Calu3 (cell line): ENCODE measurements at regions not wholly inside any gene's neighbourhood (a gene's known extent, or its start where the extent isn't known, plus 50 kb on each side); places are given as distances from the start of the nearest gene placed in this dataset.

ENCODE experiments used
- BruUV-seq: library from RNA; stranded (reverse); fragments of 400-500 nt; replicated peaks from 2 replicates; lab custom pipeline; 2021; lab: Mats Ljungman, UMichigan
- CTCF ChIA-PET: fragments of 300-600 bp; sonication (Branson Sonifier 250); formaldehyde crosslinking; loops from one replicate; lab custom pipeline; 2022; ENCODE audit warnings: antibody characterized with exemption; lab: Charles Lee
- DNase-seq: peaks from one replicate; pipeline ENCODE4 v3.0.0; 2022
- H3K27ac Mint-ChIP-seq: one replicate; pipeline ENCODE4 v1.8.0; 2022; ENCODE audit warnings: mixed read lengths; ENCODE audit not compliant: unreplicated experiment
- H3K27me3 Mint-ChIP-seq: one replicate; pipeline ENCODE4 v1.8.0; 2022; ENCODE audit warnings: mixed read lengths; ENCODE audit not compliant: unreplicated experiment
- H3K36me3 Mint-ChIP-seq: one replicate; pipeline ENCODE4 v1.8.0; 2022; ENCODE audit warnings: mild to moderate bottlenecking, moderate library complexity, mixed read lengths; ENCODE audit not compliant: insufficient read depth, unreplicated experiment
- H3K4me1 Mint-ChIP-seq: one replicate; pipeline ENCODE4 v1.8.0; 2022; ENCODE audit warnings: mild to moderate bottlenecking, low read depth, mixed read lengths; ENCODE audit not compliant: unreplicated experiment
- H3K4me3 Mint-ChIP-seq: one replicate; pipeline ENCODE4 v1.8.0; 2022; ENCODE audit warnings: mild to moderate bottlenecking, low read depth, moderate library complexity, mixed read lengths; ENCODE audit not compliant: unreplicated experiment
- H3K9me3 Mint-ChIP-seq: one replicate; pipeline ENCODE4 v1.8.0; 2022; ENCODE audit warnings: low read depth, mixed read lengths; ENCODE audit not compliant: unreplicated experiment
- CTCF ChIP-seq: fragments of 200-600 bp; IDR thresholded peaks from one replicate; pipeline ENCODE4 v1.8.0; 2022; ENCODE audit warnings: antibody characterized with exemption; ENCODE audit not compliant: unreplicated experiment
- intact Hi-C: fragments of 100-400 bp; cut with micrococcal nuclease; formaldehyde crosslinking; loops from one replicate; pipeline ENCODE4 v1.10.0; 2022; ENCODE audit not compliant: unreplicated experiment

- DNase-seq: no peak
- Mint-ChIP-seq H3K27me3 (no peaks in the 10 kb centered on the region), H3K9me3 (no peaks in the 10 kb centered on the region), H3K4me1 (peaks cover 35% of the 10 kb centered on the region), H3K27ac (no peak overlapping the region), H3K36me3 (peaks cover 5% of the 10 kb centered on the region), H3K4me3 (no peak overlapping the region)
- CTCF ChIA-PET: interaction anchor here (0.6 kb wide), 1 partner anchor 88 kb away, joined by 3 read pairs; no protein-coding TSS in a partner anchor
- intact Hi-C loops: no loop called here
- no peak for TF ChIP-seq CTCF
- no TSS peak for BruUV-seq
These were observed 391.5 kb downstream of the FGF10 start for GRCh38 chr5:43997647-43998272.

- intact Hi-C loops: no loop called here
- Mint-ChIP-seq H3K27ac (no peak overlapping the region), H3K4me1 (peaks cover 20% of the 10 kb centered on the region), H3K9me3 (no peaks in the 10 kb centered on the region), H3K4me3 (no peak overlapping the region), H3K36me3 (no peaks in the 10 kb centered on the region), H3K27me3 (no peaks in the 10 kb centered on the region)
- DNase-seq: no peak
- no peak for TF ChIP-seq CTCF
- no TSS peak for BruUV-seq
- CTCF ChIA-PET: no interaction called here
These were observed 393.0 kb downstream of the FGF10 start for GRCh38 chr5:43996221-43996620.

GRCh38 chr5:43994352-43994708, 391.4 kb downstream of the NNT start:
- no TSS peak for BruUV-seq
- H3K9me3 Mint-ChIP-seq: no peaks in the 10 kb centered on the region
- TF ChIP-seq CTCF: no peak
- CTCF ChIA-PET: no interaction called here
- intact Hi-C loops: no loop called here
- H3K27me3 Mint-ChIP-seq: no peaks in the 10 kb centered on the region
- peaks cover 15% of the 10 kb centered on the region for H3K4me1 Mint-ChIP-seq
- H3K27ac Mint-ChIP-seq: no peak overlapping the region
- no peak overlapping the region for H3K4me3 Mint-ChIP-seq
- no peaks in the 10 kb centered on the region for H3K36me3 Mint-ChIP-seq
- DNase-seq: no peak

GRCh38 chr5:43993634-43994351, 390.8 kb downstream of the NNT start:
- peaks cover 15% of the 10 kb centered on the region for H3K4me1 Mint-ChIP-seq
- intact Hi-C loops: no loop called here
- BruUV-seq: no TSS peak
- no peak for TF ChIP-seq CTCF
- H3K27me3 Mint-ChIP-seq: no peaks in the 10 kb centered on the region
- H3K4me3 Mint-ChIP-seq: no peak overlapping the region
- DNase-seq: no peak
- CTCF ChIA-PET: no interaction called here
- H3K27ac Mint-ChIP-seq: no peak overlapping the region
- no peaks in the 10 kb centered on the region for H3K36me3 Mint-ChIP-seq
- no peaks in the 10 kb centered on the region for H3K9me3 Mint-ChIP-seq
